GM19372 (cell line): ENCODE measurements at regions not wholly inside any gene's neighbourhood (a gene's known extent, or its start where the extent isn't known, plus 50 kb on each side); places are given as distances from the start of the nearest gene placed in this dataset.

Source experiments
- ATAC-seq: cut with Tn5 transposase; IDR thresholded peaks from one replicate; pipeline ENCODE4 v1.9.1; 2021; ENCODE audit warnings: mild to moderate bottlenecking, low read depth, moderate library complexity; ENCODE audit not compliant: unreplicated experiment

DNA sequence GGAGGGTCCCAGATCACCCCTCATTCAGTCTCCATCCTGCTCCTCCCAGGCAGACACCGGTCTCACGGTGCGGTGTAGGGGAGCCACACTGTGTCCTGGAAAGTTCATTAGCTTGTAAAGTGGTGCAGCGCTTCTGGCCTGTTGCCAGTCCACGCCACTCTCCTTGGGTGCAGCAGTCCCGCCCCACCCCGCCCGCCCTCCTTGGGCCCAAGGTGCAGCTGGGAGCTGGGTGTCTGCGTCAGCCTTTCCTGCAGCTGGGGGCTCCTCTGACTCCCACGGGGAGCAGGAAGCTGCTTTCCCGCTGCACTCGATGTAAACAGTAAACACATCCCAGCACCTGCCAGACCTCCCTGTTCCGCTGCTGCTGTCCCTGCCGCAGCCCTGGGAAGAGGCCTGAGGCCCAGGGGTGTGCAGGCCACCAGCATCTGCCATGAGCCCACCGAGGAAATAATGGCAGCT, 53.8 kb upstream of the ASB18 start:
- ATAC-seq, result no peak

DNA sequence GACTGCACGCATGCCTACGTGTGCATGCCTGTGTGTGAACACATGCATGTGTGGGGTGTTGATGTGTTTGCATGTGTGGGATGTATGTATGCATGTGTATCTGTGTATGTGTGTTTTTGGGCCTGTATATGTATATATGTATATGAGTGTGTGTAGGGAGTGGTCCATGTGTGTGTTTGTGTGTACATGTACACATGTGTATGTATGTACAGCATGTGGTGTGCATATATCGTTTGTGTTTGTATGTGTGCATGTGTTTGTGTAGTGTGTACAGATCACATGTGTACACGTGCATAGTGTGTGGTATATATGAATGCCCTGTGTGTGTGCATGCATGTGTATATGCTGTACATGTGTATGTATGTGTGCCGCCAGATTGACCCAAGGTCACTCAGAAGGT, 54.2 kb upstream of the ASB18 start:
- no peak for ATAC-seq

GRCh38 chr2:236319036-236319435, 54.8 kb upstream of the ASB18 start:
- no peak for ATAC-seq

DNA sequence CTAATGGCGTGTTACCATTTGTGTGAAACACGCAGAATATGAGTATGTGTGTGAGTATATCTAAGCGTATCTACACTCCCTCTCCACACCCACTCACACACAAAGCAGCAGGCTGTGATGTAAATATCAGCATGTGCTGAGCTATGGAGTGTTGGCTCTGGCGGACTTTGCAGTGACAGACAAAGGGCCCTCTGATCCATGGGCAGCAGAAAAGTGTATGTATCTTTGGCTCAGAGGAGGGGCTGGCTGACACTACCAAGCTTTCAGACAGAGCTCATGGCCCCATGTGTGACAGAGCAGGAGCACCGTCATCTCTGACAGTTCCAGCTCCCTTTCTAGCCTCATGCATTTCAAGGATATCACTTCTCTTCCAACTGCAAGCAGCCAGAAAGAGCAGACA, 57.2 kb upstream of the ASB18 start:
- ATAC-seq, result no peak

GRCh38 chr2:236333417-236334121, 69.4 kb upstream of the ASB18 start:
- no peak for ATAC-seq

DNA sequence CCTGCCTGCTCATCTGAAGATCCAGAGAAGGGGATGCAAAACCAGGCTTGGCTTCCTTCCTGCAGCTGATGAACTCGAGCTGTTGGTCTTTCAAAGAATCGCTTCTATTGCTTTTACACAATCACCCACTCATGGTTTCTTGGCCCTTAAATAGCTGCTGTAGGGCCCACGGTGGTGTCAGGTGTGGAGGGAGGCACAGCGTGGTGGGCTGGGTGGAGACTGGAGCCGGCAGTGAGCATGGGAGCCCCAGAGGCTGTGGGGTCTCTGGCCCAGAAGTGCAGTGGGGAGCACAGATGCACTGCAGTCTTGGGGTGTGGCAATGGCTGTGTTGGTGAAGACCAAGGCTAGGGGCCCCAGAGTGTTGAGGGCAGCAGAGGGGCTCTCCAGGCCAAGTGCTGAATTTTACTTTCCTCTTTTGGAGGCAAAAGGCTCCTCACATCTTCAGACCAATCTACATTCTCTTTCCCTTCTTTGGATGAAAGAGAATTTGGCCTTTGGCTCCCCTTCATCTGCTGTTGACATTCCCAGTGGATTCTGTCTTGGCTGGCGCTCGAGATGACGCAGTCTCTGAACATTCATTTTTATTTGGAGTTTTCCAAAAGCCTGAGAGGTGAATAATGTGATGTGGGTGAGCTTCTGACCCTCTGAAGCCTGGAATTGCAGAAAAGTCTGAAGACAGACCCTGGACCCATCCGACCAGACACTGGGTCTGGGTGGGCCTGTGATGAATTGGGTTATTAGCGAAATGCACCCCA, 70.1 kb upstream of the ASB18 start:
- no peak for ATAC-seq

DNA sequence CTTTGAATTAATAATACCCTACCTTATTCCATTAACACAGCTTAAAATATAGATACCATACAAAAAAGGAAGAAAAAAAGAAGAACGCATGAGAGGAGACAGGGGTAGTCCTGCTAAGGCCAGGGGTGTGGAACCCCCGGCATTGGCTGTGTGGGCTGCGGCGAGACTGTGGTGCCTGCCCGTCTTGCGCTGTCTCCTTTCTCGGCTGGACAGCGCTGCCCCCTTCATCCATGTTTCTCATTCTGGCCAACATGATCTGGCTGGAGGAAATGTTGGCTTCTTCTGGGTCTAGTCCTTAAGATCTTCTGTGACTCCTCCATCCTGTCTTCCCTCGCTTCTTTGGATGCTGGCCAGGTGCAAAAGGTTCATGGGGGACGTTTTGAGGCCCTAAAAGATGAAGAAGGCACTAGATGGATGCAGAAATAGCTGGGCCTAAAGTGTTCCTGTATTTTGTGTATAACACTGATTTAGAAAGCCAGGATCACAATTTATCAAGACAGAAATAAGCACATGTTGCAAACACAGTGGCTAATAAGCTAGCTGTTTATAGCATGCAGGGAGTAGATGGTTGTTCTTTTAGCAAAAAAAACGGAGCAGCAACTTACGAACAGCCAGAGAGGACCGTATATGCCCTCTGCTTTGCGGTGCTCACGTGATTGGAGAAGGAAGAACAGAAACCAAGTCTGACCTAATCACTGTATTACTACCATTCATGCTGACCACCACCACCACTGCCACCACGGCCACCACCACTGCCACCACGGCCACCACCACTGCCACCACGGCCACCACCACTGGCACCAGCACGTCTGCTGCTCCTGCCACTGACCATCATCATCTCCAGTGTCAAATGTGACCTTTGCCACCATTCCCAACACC, 71.7 kb upstream of the ASB18 start:
- ATAC-seq, result no peak

- ATAC-seq, result no peak
Measured at GRCh38 chr2:236336575-236337464, 72.6 kb upstream of the ASB18 start.

- ATAC-seq, result no peak
Measured at GRCh38 chr2:236337465-236338325, 73.5 kb upstream of the ASB18 start.

DNA sequence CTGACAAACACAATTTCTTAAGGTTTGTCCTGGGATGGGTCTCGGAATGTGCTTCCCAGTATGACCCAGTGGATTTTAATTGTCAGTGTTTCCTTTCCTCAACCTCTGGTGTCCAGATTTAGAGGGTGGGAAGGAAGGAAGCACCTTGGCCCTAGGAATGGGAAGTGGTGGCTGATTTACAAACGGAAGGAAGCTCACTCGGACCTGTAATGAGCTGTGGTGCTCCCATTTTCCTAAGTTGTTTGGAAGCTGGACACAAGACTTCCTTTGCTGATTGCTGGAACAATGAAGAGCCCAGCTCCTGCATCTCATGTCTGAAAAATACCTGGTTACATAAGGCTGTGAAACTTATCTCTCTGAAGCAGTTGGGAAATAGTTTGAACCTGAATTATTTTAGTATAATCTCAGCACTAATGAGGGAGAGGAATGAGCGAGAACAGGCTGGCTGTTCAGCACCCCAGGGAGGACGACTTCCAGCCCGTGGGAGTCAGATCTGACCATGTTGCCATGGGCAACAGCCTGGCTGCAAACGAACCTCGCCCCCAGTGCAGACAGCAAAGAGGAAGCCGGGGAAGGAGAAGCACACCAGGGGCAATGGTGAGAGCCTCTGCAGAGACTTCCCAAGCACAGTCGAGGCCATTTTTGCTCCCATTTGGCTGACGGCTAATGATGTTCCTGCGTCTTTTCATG, 74.4 kb upstream of the ASB18 start:
- ATAC-seq, result no peak

- no peak for ATAC-seq
Measured at GRCh38 chr2:236340251-236340650, 76.0 kb upstream of the ASB18 start.

- no peak for ATAC-seq
Measured at GRCh38 chr2:236341067-236341466, 76.9 kb upstream of the ASB18 start.

DNA sequence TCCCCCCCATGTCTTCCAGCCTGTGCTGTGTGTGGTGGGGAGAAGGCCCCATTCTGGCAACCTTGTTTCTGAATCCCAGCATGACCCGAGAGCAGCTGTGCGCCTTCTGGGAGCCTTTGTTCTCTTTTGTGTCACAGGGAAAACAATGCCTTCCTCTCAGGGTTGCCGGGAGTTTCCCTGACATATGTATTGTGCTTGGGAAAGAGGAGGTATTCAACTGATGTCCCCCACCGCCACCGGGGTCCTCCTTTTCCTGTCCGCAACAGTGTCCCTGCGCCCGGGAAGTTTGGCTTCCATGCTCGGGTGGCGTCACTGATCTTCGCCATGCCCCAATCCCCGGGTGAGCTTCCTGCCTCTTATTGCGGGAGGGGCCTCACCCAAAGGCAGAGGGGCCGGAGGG, 77.5 kb upstream of the ASB18 start:
- ATAC-seq, result no peak

DNA sequence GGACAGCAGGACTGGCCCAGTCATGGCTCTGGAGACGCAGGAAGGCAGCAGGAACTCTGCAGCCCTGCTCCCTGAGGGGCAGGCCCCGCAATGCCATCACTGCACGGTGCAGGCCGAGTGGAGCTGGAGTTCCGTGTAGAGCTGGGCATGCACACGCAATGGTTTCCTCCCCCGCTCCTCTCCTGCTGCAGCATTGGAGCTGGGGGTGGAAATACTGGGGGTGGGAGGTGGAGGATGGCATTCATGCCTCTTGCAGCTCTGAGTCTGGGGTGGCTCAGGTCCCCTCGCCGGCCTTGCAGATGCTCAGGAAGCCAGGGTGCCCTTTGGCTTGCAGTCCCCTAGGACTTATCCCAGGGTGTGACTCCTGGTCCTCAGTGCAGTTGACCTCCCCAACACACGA, 78.3 kb upstream of the ASB18 start:
- no peak for ATAC-seq

- no peak for ATAC-seq
Measured at GRCh38 chr2:236342951-236343350, 78.7 kb upstream of the ASB18 start.

GRCh38 chr2:236343400-236344161, 79.4 kb upstream of the ASB18 start:
- no peak for ATAC-seq

DNA sequence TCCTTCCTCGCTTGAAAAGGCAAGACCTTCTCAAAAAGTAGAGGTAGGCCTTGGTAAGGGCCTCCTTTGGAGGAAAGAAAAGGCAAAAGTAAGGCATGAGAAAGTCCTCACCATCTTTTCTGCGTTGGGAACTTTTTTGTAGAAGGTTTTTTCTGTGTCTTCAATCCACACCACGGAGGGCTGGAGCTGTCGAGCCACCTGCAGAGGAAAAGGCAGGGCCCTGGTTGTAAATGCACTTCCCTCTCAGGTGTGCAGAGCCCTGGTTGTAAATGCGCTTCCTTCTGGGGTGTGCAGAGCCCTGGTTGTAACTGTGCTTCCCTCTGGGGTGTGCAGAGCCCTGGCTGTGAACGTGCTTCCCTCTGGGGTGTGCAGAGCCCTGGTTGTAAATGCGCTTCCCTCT, 80.2 kb upstream of the ASB18 start:
- ATAC-seq, result no peak
